BJ (cell line): ENCODE measurements at regions not wholly inside any gene's neighbourhood (a gene's known extent, or its start where the extent isn't known, plus 50 kb on each side); places are given as distances from the start of the nearest gene placed in this dataset.

ENCODE experiments used
- CTCF ChIA-PET: fragments of 350-600 bp; formaldehyde crosslinking; extraction: SDS; loops from one replicate; lab custom pipeline; 2021; ENCODE audit warnings: antibody characterized with exemption, inconsistent platforms; lab: Yijun Ruan, JAX
- POLR2A ChIA-PET: fragments of 300-600 bp; sonication (Branson Sonifier 250); formaldehyde crosslinking; extraction: SDS; loops from one replicate; lab custom pipeline; 2021; ENCODE audit warnings: antibody characterized with exemption; lab: Charles Lee
- DNase-seq: peaks from one replicate; pipeline ENCODE4 v3.0.0-alpha.2; 2011; ENCODE audit warnings: low read depth
- H3K27me3 ChIP-seq: 2 replicates; pipeline ENCODE4 v1.6.0; 2011; ENCODE audit warnings: low read length; ENCODE audit not compliant: control insufficient read depth, insufficient read depth
- H3K36me3 ChIP-seq: 2 replicates; pipeline ENCODE4 v1.5.1; 2011; ENCODE audit warnings: low read length; ENCODE audit not compliant: control insufficient read depth, insufficient read depth
- H3K4me3 ChIP-seq: 2 replicates; pipeline ENCODE4 v1.5.1; 2011; ENCODE audit warnings: low read depth, mild to moderate bottlenecking, control low read depth, low read length
- CTCF ChIP-seq: IDR thresholded peaks from 2 replicates; pipeline ENCODE4 v1.5.1; 2011; ENCODE audit warnings: low read depth, mild to moderate bottlenecking, control low read depth, inconsistent platforms, low read length, moderate library complexity; ENCODE audit not compliant: insufficient read depth

- Histone ChIP-seq H3K36me3 (no peaks in the 10 kb centered on the region), H3K4me3 (no peak overlapping the region), H3K27me3 (no peaks in the 10 kb centered on the region)
- POLR2A ChIA-PET, result no interaction called here
- peak; percentile 89 for DNase-seq
- CTCF ChIA-PET, result interaction anchor here (1.0 to 2.3 kb wide), 3 partner anchors 235 to 252 kb away, joined by 3 to 6 read pairs (median 5); no protein-coding TSS in a partner anchor
- no peak for TF ChIP-seq CTCF
These were observed 97.8 kb upstream of the PRDM1 start for GRCh38 chr6:105988321-105988720.

- peak; percentile 60 for DNase-seq
- CTCF ChIA-PET, result interaction anchor here (1.0 to 2.3 kb wide), 4 partner anchors 11 to 248 kb away, joined by 3 to 6 read pairs (median 3); no protein-coding TSS in a partner anchor
- Histone ChIP-seq H3K27me3 (no peaks in the 10 kb centered on the region), H3K36me3 (no peaks in the 10 kb centered on the region), H3K4me3 (no peak overlapping the region)
- no peak for TF ChIP-seq CTCF
- POLR2A ChIA-PET, result interaction anchor here (0.7 kb wide), 1 partner anchor 460 kb away, joined by 3 read pairs; no protein-coding TSS in a partner anchor
These were observed 98.6 kb upstream of the PRDM1 start for GRCh38 chr6:105987516-105987915.

GRCh38 chr6:105986998-105987397 lies 99.1 kb upstream of the PRDM1 start:
- ChIA-PET CTCF (interaction anchor here (1.1 to 2.3 kb wide), 4 partner anchors 11 to 503 kb away, joined by 3 to 6 read pairs (median 3); no protein-coding TSS in a partner anchor), POLR2A (no interaction called here)
- H3K36me3 ChIP-seq, result no peaks in the 10 kb centered on the region
- no peak for TF ChIP-seq CTCF
- no peak overlapping the region for H3K4me3 ChIP-seq
- H3K27me3 ChIP-seq, result no peaks in the 10 kb centered on the region
- peak; percentile 81 for DNase-seq

- no peaks in the 10 kb centered on the region for H3K27me3 ChIP-seq
- DNase-seq, result no peak
- POLR2A ChIA-PET, result no interaction called here
- H3K4me3 ChIP-seq, result no peak overlapping the region
- CTCF ChIA-PET, result interaction anchor here (1.1 to 1.5 kb wide), 3 partner anchors 10 to 502 kb away, joined by 3 read pairs; no protein-coding TSS in a partner anchor
- no peak for TF ChIP-seq CTCF
- H3K36me3 ChIP-seq, result no peaks in the 10 kb centered on the region
These were observed 100.1 kb upstream of the PRDM1 start for GRCh38 chr6:105985816-105986632.

GRCh38 chr6:105985098-105985815 lies 100.9 kb upstream of the PRDM1 start:
- Histone ChIP-seq H3K36me3 (no peaks in the 10 kb centered on the region), H3K27me3 (no peaks in the 10 kb centered on the region), H3K4me3 (no peak overlapping the region)
- POLR2A ChIA-PET, result no interaction called here
- DNase-seq, result no peak
- TF ChIP-seq CTCF, result no peak
- CTCF ChIA-PET, result interaction anchor here (0.8 kb wide), 1 partner anchor 232 kb away, joined by 3 read pairs; no protein-coding TSS in a partner anchor
